ENCODE measurements at regions not wholly inside any gene's neighbourhood (a gene's known extent, or its start where the extent isn't known, plus 50 kb on each side); places are given as distances from the start of the nearest gene placed in this dataset.

DNA sequence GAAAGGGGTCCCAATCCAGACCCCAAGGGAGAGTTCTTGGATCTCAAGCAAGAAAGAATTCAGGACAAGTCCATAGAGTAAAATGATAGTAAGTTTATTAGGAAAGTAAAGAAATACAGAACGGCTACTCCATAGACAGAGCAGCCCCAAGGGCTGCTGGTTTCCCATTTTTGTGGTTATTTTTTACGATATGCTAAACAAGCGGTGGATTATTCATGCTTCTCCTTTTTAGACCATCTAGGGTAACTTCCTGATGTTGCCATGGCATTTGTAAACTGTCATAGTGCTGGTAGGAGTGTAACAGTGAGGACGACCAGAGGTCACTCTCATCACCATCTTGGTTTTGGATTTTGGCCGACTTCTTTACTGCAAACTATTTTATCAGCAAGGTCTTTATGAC, 1033.4 kb downstream of the SORCS3 start:
- Histone ChIP-seq H3K27me3 (replicated peaks in 2 of 5; ENCODE audit: control insufficient read depth in 4 of 5, insufficient read depth in 5 of 5, low read length in 4 of 5) (no peaks in the 10 kb centered on the region), H3K4me3 (ENCODE audit: control insufficient read depth in 1 of 7, extremely low read depth in 1 of 7, insufficient read depth in 4 of 7, low read depth in 2 of 7, low read length in 6 of 7) (no peak overlapping the region), H3K36me3 (ENCODE audit: control insufficient read depth in 4 of 4, insufficient read depth in 4 of 4, low read length in 3 of 4) (no peaks in the 10 kb centered on the region), H3K27ac (ENCODE audit: insufficient read depth in 1 of 2, low read depth in 1 of 2, low read length in 2 of 2, poor library complexity in 1 of 2, severe bottlenecking in 2 of 2) (no peak overlapping the region), H3K9me3 (ENCODE audit: control extremely low read depth in 1 of 5, control insufficient read depth in 4 of 5, insufficient read depth in 2 of 5, low read depth in 1 of 5, low read length in 4 of 5) (peaks cover 0 to 9% (median 0%) of the 10 kb centered on the region in 5 experiments), H3K4me1 (ENCODE audit: control extremely low read depth in 1 of 4, control insufficient read depth in 4 of 4, insufficient read depth in 4 of 4, low read length in 3 of 4) (no peaks in the 10 kb centered on the region)
- ChIA-PET POLR2A (no interaction called here), CTCF (no interaction called here)
- 95% methylated on average over 3 of the region's 5 CpGs for WGBS (ENCODE audit: insufficient coverage)
- no peak for DNase-seq

DNA sequence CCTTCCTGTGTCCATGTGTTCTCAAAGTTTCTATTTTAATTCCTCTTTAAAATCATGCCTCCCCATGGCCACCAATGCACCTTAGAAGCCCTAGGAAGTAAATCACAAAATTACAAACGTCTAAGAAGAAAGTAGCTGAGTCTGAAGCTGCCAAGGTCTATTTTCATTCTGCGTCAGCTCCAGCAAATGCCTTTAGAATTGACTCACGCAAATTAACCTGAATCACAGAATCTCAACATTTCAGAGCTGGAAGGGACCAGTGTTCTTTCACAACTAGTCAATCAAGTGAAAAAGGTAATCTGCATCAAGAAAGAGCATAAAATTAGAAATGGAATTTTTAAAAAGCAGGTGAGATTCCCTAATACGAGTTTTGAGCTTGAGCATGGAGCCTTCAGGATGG, 1017.6 kb downstream of the SORCS3 start:
- Histone ChIP-seq H3K4me3 (ENCODE audit: control insufficient read depth in 1 of 7, extremely low read depth in 1 of 7, insufficient read depth in 4 of 7, low read depth in 2 of 7, low read length in 6 of 7) (no peak overlapping the region), H3K36me3 (ENCODE audit: control insufficient read depth in 4 of 4, insufficient read depth in 4 of 4, low read length in 3 of 4) (no peaks in the 10 kb centered on the region), H3K27me3 (replicated peaks in 2 of 5; ENCODE audit: control insufficient read depth in 4 of 5, insufficient read depth in 5 of 5, low read length in 4 of 5) (no peaks in the 10 kb centered on the region), H3K9me3 (ENCODE audit: control extremely low read depth in 1 of 5, control insufficient read depth in 4 of 5, insufficient read depth in 2 of 5, low read depth in 1 of 5, low read length in 4 of 5) (no peaks in the 10 kb centered on the region), H3K27ac (ENCODE audit: insufficient read depth in 1 of 2, low read depth in 1 of 2, low read length in 2 of 2, poor library complexity in 1 of 2, severe bottlenecking in 2 of 2) (no peak overlapping the region), H3K4me1 (ENCODE audit: control extremely low read depth in 1 of 4, control insufficient read depth in 4 of 4, insufficient read depth in 4 of 4, low read length in 3 of 4) (no peaks in the 10 kb centered on the region)
- WGBS (ENCODE audit: insufficient coverage), result 71% methylated on average over 4 of the region's 4 CpGs
- no peak for DNase-seq
- ChIA-PET POLR2A (no interaction called here), CTCF (no interaction called here)

DNA sequence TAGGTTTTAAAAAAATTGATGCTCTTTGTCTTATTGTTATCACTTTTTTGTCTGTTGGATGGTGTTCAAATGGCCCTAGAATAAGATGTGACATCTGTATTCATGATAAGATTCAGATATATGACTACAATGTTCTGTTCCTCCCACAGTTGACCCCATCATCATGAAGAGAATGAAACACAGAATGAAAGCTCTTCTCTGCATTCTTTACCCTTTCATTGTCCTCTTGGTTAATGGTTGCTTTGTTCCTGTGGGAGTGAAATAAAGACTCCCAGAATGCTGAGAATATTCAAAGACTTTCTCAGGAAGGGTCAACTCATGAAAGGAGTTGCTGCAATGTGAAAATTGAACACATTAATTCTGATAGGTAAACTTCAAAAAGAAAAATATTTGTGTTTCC, 1015.8 kb downstream of the SORCS3 start:
- Histone ChIP-seq H3K27me3 (replicated peaks in 2 of 5; ENCODE audit: control insufficient read depth in 4 of 5, insufficient read depth in 5 of 5, low read length in 4 of 5) (no peaks in the 10 kb centered on the region), H3K4me1 (ENCODE audit: control extremely low read depth in 1 of 4, control insufficient read depth in 4 of 4, insufficient read depth in 4 of 4, low read length in 3 of 4) (no peaks in the 10 kb centered on the region), H3K9me3 (ENCODE audit: control extremely low read depth in 1 of 5, control insufficient read depth in 4 of 5, insufficient read depth in 2 of 5, low read depth in 1 of 5, low read length in 4 of 5) (no peaks in the 10 kb centered on the region), H3K27ac (ENCODE audit: insufficient read depth in 1 of 2, low read depth in 1 of 2, low read length in 2 of 2, poor library complexity in 1 of 2, severe bottlenecking in 2 of 2) (no peak overlapping the region), H3K36me3 (ENCODE audit: control insufficient read depth in 4 of 4, insufficient read depth in 4 of 4, low read length in 3 of 4) (no peaks in the 10 kb centered on the region), H3K4me3 (ENCODE audit: control insufficient read depth in 1 of 7, extremely low read depth in 1 of 7, insufficient read depth in 4 of 7, low read depth in 2 of 7, low read length in 6 of 7) (no peak overlapping the region)
- CTCF ChIA-PET, result no interaction called here
- no peak for DNase-seq
- POLR2A ChIA-PET, result no interaction called here

DNA sequence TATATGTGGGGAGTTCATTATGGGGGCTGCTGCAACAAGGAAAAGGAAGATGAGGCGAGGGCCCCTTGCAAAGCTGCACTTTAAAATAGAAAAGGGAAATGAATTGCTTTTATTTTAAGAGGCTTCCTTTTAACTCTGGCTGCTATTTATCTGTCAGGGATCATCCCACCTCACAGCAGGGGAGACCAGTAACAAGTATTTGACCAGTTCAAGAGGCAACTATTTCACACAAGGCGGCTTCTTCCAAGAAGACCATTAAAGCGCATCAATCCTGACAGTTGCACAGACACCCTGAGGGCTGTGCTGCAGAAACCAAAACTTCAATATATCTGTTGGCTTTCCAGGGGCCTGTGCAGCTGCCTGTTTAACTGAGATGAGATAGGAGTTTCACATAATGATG, 1009.2 kb downstream of the SORCS3 start:
- no peak for DNase-seq
- 96% methylated on average over 2 of the region's 3 CpGs for WGBS (ENCODE audit: insufficient coverage)
- CTCF ChIA-PET, result no interaction called here

DNA sequence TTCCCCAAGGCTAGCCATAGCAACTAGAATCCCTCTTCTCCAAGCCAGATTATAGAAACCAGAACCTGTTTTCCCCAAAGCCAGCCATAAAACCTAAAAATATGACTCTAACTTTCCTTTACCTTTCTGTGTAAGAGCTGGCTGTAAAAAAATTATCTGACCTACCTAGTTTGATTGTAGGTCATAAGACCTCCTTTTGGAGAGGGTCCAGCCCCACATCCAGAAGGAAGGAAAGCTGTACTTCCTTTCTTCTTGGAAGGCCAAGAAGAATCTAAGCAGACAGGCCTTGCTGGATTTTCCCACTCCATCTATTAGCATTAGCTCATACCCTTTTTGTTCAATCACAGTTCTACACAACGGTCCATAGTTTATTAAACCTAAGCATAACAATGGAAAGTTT, 1006.3 kb downstream of the SORCS3 start:
- ChIA-PET CTCF (no interaction called here), POLR2A (no interaction called here)
- H3K9me3 ChIP-seq (ENCODE audit: control extremely low read depth in 1 of 5, control insufficient read depth in 4 of 5, insufficient read depth in 2 of 5, low read depth in 1 of 5, low read length in 4 of 5), result no peaks in the 10 kb centered on the region
- H3K27ac ChIP-seq (ENCODE audit: insufficient read depth in 1 of 2, low read depth in 1 of 2, low read length in 2 of 2, poor library complexity in 1 of 2, severe bottlenecking in 2 of 2), result no peak overlapping the region
- no peaks in the 10 kb centered on the region for H3K4me1 ChIP-seq (ENCODE audit: control extremely low read depth in 1 of 4, control insufficient read depth in 4 of 4, insufficient read depth in 4 of 4, low read length in 3 of 4)
- no peaks in the 10 kb centered on the region for H3K27me3 ChIP-seq (replicated peaks in 2 of 5; ENCODE audit: control insufficient read depth in 4 of 5, insufficient read depth in 5 of 5, low read length in 4 of 5)
- WGBS (ENCODE audit: insufficient coverage), result no CpG with 5 or more reads among the region's 1 CpG
- H3K36me3 ChIP-seq (ENCODE audit: control insufficient read depth in 4 of 4, insufficient read depth in 4 of 4, low read length in 3 of 4), result no peaks in the 10 kb centered on the region
- DNase-seq, result no peak
- H3K4me3 ChIP-seq (ENCODE audit: control insufficient read depth in 1 of 7, extremely low read depth in 1 of 7, insufficient read depth in 4 of 7, low read depth in 2 of 7, low read length in 6 of 7), result no peak overlapping the region

More for the DNA sequence above, 1009.2 kb downstream of the SORCS3 start:
- POLR2A ChIA-PET, result no interaction called here
- no peaks in the 10 kb centered on the region for H3K36me3 ChIP-seq (ENCODE audit: control insufficient read depth in 4 of 4, insufficient read depth in 4 of 4, low read length in 3 of 4)
- H3K4me1 ChIP-seq (ENCODE audit: control extremely low read depth in 1 of 4, control insufficient read depth in 4 of 4, insufficient read depth in 4 of 4, low read length in 3 of 4), result no peaks in the 10 kb centered on the region
- H3K4me3 ChIP-seq (ENCODE audit: control insufficient read depth in 1 of 7, extremely low read depth in 1 of 7, insufficient read depth in 4 of 7, low read depth in 2 of 7, low read length in 6 of 7), result no peak overlapping the region
- no peak overlapping the region for H3K27ac ChIP-seq (ENCODE audit: insufficient read depth in 1 of 2, low read depth in 1 of 2, low read length in 2 of 2, poor library complexity in 1 of 2, severe bottlenecking in 2 of 2)
- no peaks in the 10 kb centered on the region for H3K27me3 ChIP-seq (replicated peaks in 2 of 5; ENCODE audit: control insufficient read depth in 4 of 5, insufficient read depth in 5 of 5, low read length in 4 of 5)
- no peaks in the 10 kb centered on the region for H3K9me3 ChIP-seq (ENCODE audit: control extremely low read depth in 1 of 5, control insufficient read depth in 4 of 5, insufficient read depth in 2 of 5, low read depth in 1 of 5, low read length in 4 of 5)

DNA sequence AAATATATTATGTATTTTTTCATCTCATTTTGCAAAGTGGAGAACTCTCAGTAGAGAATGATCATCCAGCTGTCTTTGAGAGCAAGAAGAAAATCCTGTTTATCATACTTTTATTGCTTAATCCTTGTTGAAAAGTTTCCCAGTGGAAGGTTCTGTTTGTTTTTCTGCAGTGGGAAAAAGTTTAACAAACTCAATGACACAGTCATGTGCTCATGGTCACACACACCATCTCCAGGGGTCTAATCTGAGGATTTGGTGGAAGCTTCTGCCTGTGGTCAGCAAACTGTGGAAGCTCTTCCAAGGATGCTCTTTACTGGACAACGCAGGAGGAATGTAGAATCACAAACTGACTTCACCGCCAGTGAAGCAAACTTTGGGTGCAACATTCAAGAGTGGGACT, 1003.9 kb downstream of the SORCS3 start:
- H3K36me3 ChIP-seq (ENCODE audit: control insufficient read depth in 4 of 4, insufficient read depth in 4 of 4, low read length in 3 of 4), result no peaks in the 10 kb centered on the region
- 100% methylated on average over 2 of the region's 2 CpGs for WGBS (ENCODE audit: insufficient coverage)
- H3K27me3 ChIP-seq (replicated peaks in 2 of 5; ENCODE audit: control insufficient read depth in 4 of 5, insufficient read depth in 5 of 5, low read length in 4 of 5), result no peaks in the 10 kb centered on the region
- H3K4me3 ChIP-seq (ENCODE audit: control insufficient read depth in 1 of 7, extremely low read depth in 1 of 7, insufficient read depth in 4 of 7, low read depth in 2 of 7, low read length in 6 of 7), result no peak overlapping the region
- DNase-seq, result no peak
- ChIA-PET POLR2A (no interaction called here), CTCF (no interaction called here)
- no peak overlapping the region for H3K27ac ChIP-seq (ENCODE audit: insufficient read depth in 1 of 2, low read depth in 1 of 2, low read length in 2 of 2, poor library complexity in 1 of 2, severe bottlenecking in 2 of 2)
- no peaks in the 10 kb centered on the region for H3K4me1 ChIP-seq (ENCODE audit: control extremely low read depth in 1 of 4, control insufficient read depth in 4 of 4, insufficient read depth in 4 of 4, low read length in 3 of 4)
- H3K9me3 ChIP-seq (ENCODE audit: control extremely low read depth in 1 of 5, control insufficient read depth in 4 of 5, insufficient read depth in 2 of 5, low read depth in 1 of 5, low read length in 4 of 5), result no peaks in the 10 kb centered on the region

DNA sequence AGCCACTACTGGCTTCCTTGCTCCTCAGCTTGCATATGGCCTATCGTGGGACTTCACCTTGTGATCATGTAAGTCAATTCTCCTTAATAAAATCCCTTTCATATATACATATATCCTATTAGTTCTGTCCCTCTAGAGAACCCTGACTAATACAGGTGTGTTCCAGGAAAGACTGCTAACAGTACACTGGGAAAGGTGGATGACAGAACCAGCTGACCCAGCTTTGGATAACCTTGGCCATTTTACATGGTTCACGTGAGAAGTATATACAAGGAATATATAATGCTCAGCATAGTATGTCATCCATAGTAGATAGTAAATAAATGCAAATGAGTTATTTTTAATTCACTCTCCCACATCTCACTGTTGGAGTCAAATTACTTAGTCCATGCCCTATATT, 1003.5 kb downstream of the SORCS3 start:
- 100% methylated on average over 1 of the region's 2 CpGs for WGBS (ENCODE audit: insufficient coverage)
- Histone ChIP-seq H3K4me3 (ENCODE audit: control insufficient read depth in 1 of 7, extremely low read depth in 1 of 7, insufficient read depth in 4 of 7, low read depth in 2 of 7, low read length in 6 of 7) (no peak overlapping the region), H3K27ac (ENCODE audit: insufficient read depth in 1 of 2, low read depth in 1 of 2, low read length in 2 of 2, poor library complexity in 1 of 2, severe bottlenecking in 2 of 2) (no peak overlapping the region), H3K27me3 (replicated peaks in 2 of 5; ENCODE audit: control insufficient read depth in 4 of 5, insufficient read depth in 5 of 5, low read length in 4 of 5) (no peaks in the 10 kb centered on the region), H3K4me1 (ENCODE audit: control extremely low read depth in 1 of 4, control insufficient read depth in 4 of 4, insufficient read depth in 4 of 4, low read length in 3 of 4) (no peaks in the 10 kb centered on the region), H3K9me3 (ENCODE audit: control extremely low read depth in 1 of 5, control insufficient read depth in 4 of 5, insufficient read depth in 2 of 5, low read depth in 1 of 5, low read length in 4 of 5) (no peaks in the 10 kb centered on the region), H3K36me3 (ENCODE audit: control insufficient read depth in 4 of 4, insufficient read depth in 4 of 4, low read length in 3 of 4) (no peaks in the 10 kb centered on the region)
- CTCF ChIA-PET, result no interaction called here
- POLR2A ChIA-PET, result no interaction called here
- no peak for DNase-seq

DNA sequence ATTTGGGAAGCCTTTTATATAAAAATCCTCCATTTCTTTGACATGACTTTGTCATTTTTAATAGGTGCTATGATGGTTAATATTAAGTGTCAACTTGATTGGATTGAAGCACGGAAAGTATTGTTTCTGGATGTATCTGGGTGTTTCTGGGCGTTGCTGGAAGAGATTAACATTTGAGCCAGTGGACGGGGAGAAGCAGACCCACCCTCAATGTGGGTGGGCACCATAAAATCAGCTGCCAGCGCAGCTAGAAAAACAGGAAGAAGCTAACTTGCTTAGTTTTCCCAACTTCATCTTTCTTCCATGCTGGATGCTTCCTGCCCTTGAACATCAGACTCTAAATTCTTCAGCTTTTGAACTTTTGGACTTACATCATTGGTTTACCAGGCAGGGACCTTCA, 1003.0 kb downstream of the SORCS3 start:
- ChIA-PET CTCF (no interaction called here), POLR2A (no interaction called here)
- Histone ChIP-seq H3K4me3 (ENCODE audit: control insufficient read depth in 1 of 7, extremely low read depth in 1 of 7, insufficient read depth in 4 of 7, low read depth in 2 of 7, low read length in 6 of 7) (no peak overlapping the region), H3K4me1 (ENCODE audit: control extremely low read depth in 1 of 4, control insufficient read depth in 4 of 4, insufficient read depth in 4 of 4, low read length in 3 of 4) (no peaks in the 10 kb centered on the region), H3K27ac (ENCODE audit: insufficient read depth in 1 of 2, low read depth in 1 of 2, low read length in 2 of 2, poor library complexity in 1 of 2, severe bottlenecking in 2 of 2) (no peak overlapping the region), H3K9me3 (ENCODE audit: control extremely low read depth in 1 of 5, control insufficient read depth in 4 of 5, insufficient read depth in 2 of 5, low read depth in 1 of 5, low read length in 4 of 5) (no peaks in the 10 kb centered on the region), H3K36me3 (ENCODE audit: control insufficient read depth in 4 of 4, insufficient read depth in 4 of 4, low read length in 3 of 4) (no peaks in the 10 kb centered on the region), H3K27me3 (replicated peaks in 2 of 5; ENCODE audit: control insufficient read depth in 4 of 5, insufficient read depth in 5 of 5, low read length in 4 of 5) (no peaks in the 10 kb centered on the region)
- no peak for DNase-seq
- 43% methylated on average over 4 of the region's 4 CpGs for WGBS (ENCODE audit: insufficient coverage)
